ENCODE measurements at regions not wholly inside any gene's neighbourhood (a gene's known extent, or its start where the extent isn't known, plus 50 kb on each side); places are given as distances from the start of the nearest gene placed in this dataset.

- Histone ChIP-seq H3K9me2 (ENCODE audit: insufficient read depth, low read length) (no peaks in the 10 kb centered on the region), H4K20me1 (ENCODE audit: insufficient read depth, low read length) (no peaks in the 10 kb centered on the region), H3K4me3 (ENCODE audit: low read depth, low read length, poor library complexity, severe bottlenecking) (no peak overlapping the region), H3K36me3 (ENCODE audit: insufficient read depth, low read length) (no peaks in the 10 kb centered on the region), H3K27ac (ENCODE audit: low read depth, low read length, poor library complexity, severe bottlenecking) (no peak overlapping the region), H3K4me1 (ENCODE audit: insufficient read depth, low read length, poor library complexity, severe bottlenecking) (no peaks in the 10 kb centered on the region), H2AFZ (ENCODE audit: low read length) (no peak overlapping the region), H3K9me3 (ENCODE audit: low read length) (no peaks in the 10 kb centered on the region), H3K4me2 (ENCODE audit: low read length) (no peak overlapping the region), H3K79me2 (ENCODE audit: insufficient read depth, low read depth, low read length) (no peaks in the 10 kb centered on the region)
- ChIA-PET CTCF (ENCODE audit: unreplicated experiment) (no interaction called here), POLR2A (interaction anchor here (0.6 to 1.2 kb wide), 2 partner anchors 12 to 40 kb away, joined by 3 read pairs; no protein-coding TSS in a partner anchor)
- DNase-seq (ENCODE audit: low spot score): no peak
- intact Hi-C loops (cut with micrococcal nuclease; ENCODE audit: unreplicated experiment): no loop called here
- BruUV-seq (replicated peaks): no TSS peak
- no peak for TF ChIP-seq CTCF (conservative IDR thresholded peaks at IDR 0.05; ENCODE audit: low read length)
- TF ChIP-seq EZH2phosphoT487 (IDR thresholded peaks at IDR 0.05; ENCODE audit: borderline replicate concordance, low read depth, low read length): no peak
Measured at GRCh38 chr10:114723991-114724715, 66.1 kb upstream of the ABLIM1 start.

GRCh38 chr10:114724716-114725106 lies 66.6 kb upstream of the ABLIM1 start:
- Histone ChIP-seq H4K20me1 (ENCODE audit: insufficient read depth, low read length) (no peaks in the 10 kb centered on the region), H3K9me3 (ENCODE audit: low read length) (no peaks in the 10 kb centered on the region), H3K36me3 (ENCODE audit: insufficient read depth, low read length) (no peaks in the 10 kb centered on the region), H3K4me3 (ENCODE audit: low read depth, low read length, poor library complexity, severe bottlenecking) (no peak overlapping the region), H3K27ac (ENCODE audit: low read depth, low read length, poor library complexity, severe bottlenecking) (no peak overlapping the region), H3K79me2 (ENCODE audit: insufficient read depth, low read depth, low read length) (no peaks in the 10 kb centered on the region), H2AFZ (ENCODE audit: low read length) (no peak overlapping the region), H3K9me2 (ENCODE audit: insufficient read depth, low read length) (no peaks in the 10 kb centered on the region), H3K4me2 (ENCODE audit: low read length) (no peak overlapping the region), H3K4me1 (ENCODE audit: insufficient read depth, low read length, poor library complexity, severe bottlenecking) (no peaks in the 10 kb centered on the region)
- intact Hi-C loops (cut with micrococcal nuclease; ENCODE audit: unreplicated experiment): no loop called here
- ChIA-PET POLR2A (interaction anchor here (1.4 kb wide), 1 partner anchor 12 kb away, joined by 3 read pairs; no protein-coding TSS in a partner anchor), CTCF (ENCODE audit: unreplicated experiment) (no interaction called here)
- no peak for TF ChIP-seq EZH2phosphoT487 (IDR thresholded peaks at IDR 0.05; ENCODE audit: borderline replicate concordance, low read depth, low read length)
- TF ChIP-seq CTCF (conservative IDR thresholded peaks at IDR 0.05; ENCODE audit: low read length): no peak
- no peak for DNase-seq (ENCODE audit: low spot score)
- no TSS peak for BruUV-seq (replicated peaks)

GRCh38 chr10:114726820-114727271 lies 68.8 kb upstream of the ABLIM1 start:
- Histone ChIP-seq H3K9me2 (ENCODE audit: insufficient read depth, low read length) (no peaks in the 10 kb centered on the region), H3K4me3 (ENCODE audit: low read depth, low read length, poor library complexity, severe bottlenecking) (no peak overlapping the region), H4K20me1 (ENCODE audit: insufficient read depth, low read length) (no peaks in the 10 kb centered on the region), H3K79me2 (ENCODE audit: insufficient read depth, low read depth, low read length) (no peaks in the 10 kb centered on the region), H2AFZ (ENCODE audit: low read length) (no peak overlapping the region), H3K4me1 (ENCODE audit: insufficient read depth, low read length, poor library complexity, severe bottlenecking) (no peaks in the 10 kb centered on the region), H3K9me3 (ENCODE audit: low read length) (no peaks in the 10 kb centered on the region), H3K27ac (ENCODE audit: low read depth, low read length, poor library complexity, severe bottlenecking) (no peak overlapping the region), H3K4me2 (ENCODE audit: low read length) (no peak overlapping the region), H3K36me3 (ENCODE audit: insufficient read depth, low read length) (no peaks in the 10 kb centered on the region)
- DNase-seq (ENCODE audit: low spot score): no peak
- TF ChIP-seq EZH2phosphoT487 (IDR thresholded peaks at IDR 0.05; ENCODE audit: borderline replicate concordance, low read depth, low read length) (no peak), CTCF (conservative IDR thresholded peaks at IDR 0.05; ENCODE audit: low read length) (no peak)
- ChIA-PET POLR2A (no interaction called here), CTCF (ENCODE audit: unreplicated experiment) (no interaction called here)
- intact Hi-C loops (cut with micrococcal nuclease; ENCODE audit: unreplicated experiment): no loop called here
- BruUV-seq (replicated peaks): no TSS peak
